GM12891 (cell line): ENCODE measurements at regions not wholly inside any gene's neighbourhood (a gene's known extent, or its start where the extent isn't known, plus 50 kb on each side); places are given as distances from the start of the nearest gene placed in this dataset.

Experiments
- POLR2A ChIP-seq: IDR thresholded peaks from 2 replicates; pipeline ENCODE4 v1.6.1; 2011; ENCODE audit warnings: low read depth, low read length, control low read depth
- POLR2AphosphoS5 ChIP-seq: IDR thresholded peaks from 2 replicates; pipeline ENCODE4 v1.6.1; 2011; ENCODE audit warnings: low read depth, low read length, control low read depth
- POU2F2 ChIP-seq: IDR thresholded peaks from 2 replicates; pipeline ENCODE4 v1.6.1; 2011; ENCODE audit warnings: low read depth, mild to moderate bottlenecking, control low read depth, low read length, moderate library complexity
- SPI1 ChIP-seq: IDR thresholded peaks from 2 replicates; pipeline ENCODE4 v1.6.1; 2011; ENCODE audit warnings: low read depth, low read length, control low read depth
- TAF1 ChIP-seq: IDR thresholded peaks from 2 replicates; pipeline ENCODE4 v1.6.1; 2011; ENCODE audit warnings: low read depth, low read length, control low read depth

DNA sequence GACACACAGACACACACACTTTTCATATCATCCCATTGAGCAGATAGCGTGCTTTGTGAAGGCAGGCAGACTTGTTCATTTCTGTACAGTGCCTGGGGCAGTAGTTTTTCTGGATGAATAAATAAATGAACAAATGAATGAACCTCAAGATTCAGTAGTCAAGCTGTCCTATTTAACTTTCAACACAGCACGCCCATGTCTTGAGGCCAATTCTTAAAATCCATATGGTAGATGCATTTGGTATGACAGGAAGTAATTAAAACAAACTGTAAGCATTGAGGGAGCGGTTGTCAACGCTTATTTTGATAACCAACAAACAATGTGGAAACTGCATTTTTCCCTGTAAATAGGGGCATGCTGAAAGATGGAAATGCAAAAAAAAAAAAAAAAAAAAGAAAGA is 80.0 kb upstream of the BNC1 start:
- TF ChIP-seq POLR2AphosphoS5 (no peak), POLR2A (no peak), TAF1 (no peak), POU2F2 (no peak), SPI1 (no peak)
